Anterior cingulate cortex (tissue), 58 donors: ENCODE measurements at regions not wholly inside any gene's neighbourhood (a gene's known extent, or its start where the extent isn't known, plus 50 kb on each side); places are given as distances from the start of the nearest gene placed in this dataset.
"Not testable (repeated sequence)": the region's sequence is repeated elsewhere in the genome, so short reads cannot be mapped to it uniquely, and the experiment has no call there.

ENCODE experiments used
- DNase-seq, 58 donors: peaks; one replicate each; lab custom pipeline; 2025; lab: John Stamatoyannopoulos, UW

- DNase-seq = not testable (repeated sequence)
Measured at GRCh38 chr12:73002504-73002903, 730.3 kb downstream of the TRHDE start.

- not testable (repeated sequence) for DNase-seq
Measured at GRCh38 chr12:73009138-73009834, 737.1 kb downstream of the TRHDE start.

- DNase-seq = no peak
Measured at GRCh38 chr12:73017981-73018380, 745.8 kb downstream of the TRHDE start.

GRCh38 chr12:73053893-73054292, 781.7 kb downstream of the TRHDE start:
- no peak for DNase-seq

GRCh38 chr12:73057428-73057827, 785.3 kb downstream of the TRHDE start:
- DNase-seq = no peak

GRCh38 chr12:73065913-73066312, 793.7 kb downstream of the TRHDE start:
- no peak for DNase-seq

GRCh38 chr12:73067616-73068015, 795.4 kb downstream of the TRHDE start:
- no peak for DNase-seq

- DNase-seq = no peak
Measured at GRCh38 chr12:73072214-73072613, 800.0 kb downstream of the TRHDE start.

- DNase-seq = no peak
Measured at GRCh38 chr12:73076760-73077159, 804.6 kb downstream of the TRHDE start.

- no peak for DNase-seq
Measured at GRCh38 chr12:73083736-73084135, 811.6 kb downstream of the TRHDE start.

- no peak for DNase-seq
Measured at GRCh38 chr12:73106296-73106695, 834.1 kb downstream of the TRHDE start.

- no peak for DNase-seq
Measured at GRCh38 chr12:73106896-73107295, 834.7 kb downstream of the TRHDE start.

GRCh38 chr12:73110816-73111215, 838.6 kb downstream of the TRHDE start:
- no peak for DNase-seq

GRCh38 chr12:73112035-73112816, 840.1 kb downstream of the TRHDE start:
- DNase-seq = no peak

- no peak for DNase-seq
Measured at GRCh38 chr12:73124480-73124879, 852.3 kb downstream of the TRHDE start.

- DNase-seq = no peak
Measured at GRCh38 chr12:73125148-73125547, 853.0 kb downstream of the TRHDE start.

GRCh38 chr12:73136386-73136785, 864.2 kb downstream of the TRHDE start:
- DNase-seq = no peak

- not testable (repeated sequence) for DNase-seq
Measured at GRCh38 chr12:73139642-73140041, 867.5 kb downstream of the TRHDE start.

GRCh38 chr12:73158341-73158740, 886.2 kb downstream of the TRHDE start:
- no peak for DNase-seq

- no peak for DNase-seq
Measured at GRCh38 chr12:73159954-73160353, 887.8 kb downstream of the TRHDE start.

GRCh38 chr12:73161970-73162369, 889.8 kb downstream of the TRHDE start:
- DNase-seq = no peak

GRCh38 chr12:73180734-73181133, 908.6 kb downstream of the TRHDE start:
- DNase-seq = no peak
